ENCODE measurements at regions not wholly inside any gene's neighbourhood (a gene's known extent, or its start where the extent isn't known, plus 50 kb on each side); places are given as distances from the start of the nearest gene placed in this dataset.
"Not testable (repeated sequence)": the region's sequence is repeated elsewhere in the genome, so short reads cannot be mapped to it uniquely, and the experiment has no call there.

GRCh38 chr9:29325894-29326293 lies 1752.6 kb upstream of the C9orf72 start:
- DNase-seq (ENCODE audit: low read depth in 2 of 2) = no peak

- no peak for DNase-seq (ENCODE audit: low read depth in 2 of 2)
Measured at GRCh38 chr9:29332789-29333188, 1759.5 kb upstream of the C9orf72 start.

GRCh38 chr9:29336281-29336680 lies 1763.0 kb upstream of the C9orf72 start:
- DNase-seq (ENCODE audit: low read depth in 2 of 2) = no peak

GRCh38 chr9:29339387-29339786 lies 1766.1 kb upstream of the C9orf72 start:
- DNase-seq (ENCODE audit: low read depth in 2 of 2) = no peak

- no peak for DNase-seq (ENCODE audit: low read depth in 2 of 2)
Measured at GRCh38 chr9:29348999-29349398, 1775.7 kb upstream of the C9orf72 start.

- no peak for DNase-seq (ENCODE audit: low read depth in 2 of 2)
Measured at GRCh38 chr9:29389421-29389820, 1816.1 kb upstream of the C9orf72 start.

GRCh38 chr9:29390859-29391258 lies 1817.6 kb upstream of the C9orf72 start:
- DNase-seq (ENCODE audit: low read depth in 2 of 2) = no peak

- DNase-seq (ENCODE audit: low read depth in 2 of 2) = no peak
Measured at GRCh38 chr9:29393064-29393463, 1819.8 kb upstream of the C9orf72 start.

GRCh38 chr9:29394855-29395254 lies 1821.6 kb upstream of the C9orf72 start:
- no peak for DNase-seq (ENCODE audit: low read depth in 2 of 2)

- no peak for DNase-seq (ENCODE audit: low read depth in 2 of 2)
Measured at GRCh38 chr9:29397148-29397547, 1823.9 kb upstream of the C9orf72 start.

- no peak for DNase-seq (ENCODE audit: low read depth in 2 of 2)
Measured at GRCh38 chr9:29416204-29416603, 1842.9 kb upstream of the C9orf72 start.

- DNase-seq (ENCODE audit: low read depth in 2 of 2) = no peak
Measured at GRCh38 chr9:29422438-29422837, 1849.2 kb upstream of the C9orf72 start.

GRCh38 chr9:29432191-29432590 lies 1858.9 kb upstream of the C9orf72 start:
- no peak for DNase-seq (ENCODE audit: low read depth in 2 of 2)

GRCh38 chr9:29432656-29433055 lies 1859.4 kb upstream of the C9orf72 start:
- not testable (repeated sequence) for DNase-seq (ENCODE audit: low read depth in 2 of 2)

GRCh38 chr9:29435368-29435767 lies 1862.1 kb upstream of the C9orf72 start:
- DNase-seq (ENCODE audit: low read depth in 2 of 2) = no peak

GRCh38 chr9:29437526-29437925 lies 1864.2 kb upstream of the C9orf72 start:
- no peak for DNase-seq (ENCODE audit: low read depth in 2 of 2)

- DNase-seq (ENCODE audit: low read depth in 2 of 2) = no peak
Measured at GRCh38 chr9:29439961-29440360, 1866.7 kb upstream of the C9orf72 start.

- no peak for DNase-seq (ENCODE audit: low read depth in 2 of 2)
Measured at GRCh38 chr9:29440449-29440848, 1867.2 kb upstream of the C9orf72 start.

GRCh38 chr9:29445751-29446150 lies 1872.5 kb upstream of the C9orf72 start:
- DNase-seq (ENCODE audit: low read depth in 2 of 2) = no peak

GRCh38 chr9:29449306-29449705 lies 1876.0 kb upstream of the C9orf72 start:
- DNase-seq (ENCODE audit: low read depth in 2 of 2) = no peak

- DNase-seq (ENCODE audit: low read depth in 2 of 2) = not testable (repeated sequence)
Measured at GRCh38 chr9:29450343-29450875, 1877.1 kb upstream of the C9orf72 start.

- no peak for DNase-seq (ENCODE audit: low read depth in 2 of 2)
Measured at GRCh38 chr9:29456940-29457339, 1883.7 kb upstream of the C9orf72 start.

GRCh38 chr9:29475471-29475870 lies 1902.2 kb upstream of the C9orf72 start:
- no peak for DNase-seq (ENCODE audit: low read depth in 2 of 2)

GRCh38 chr9:29511680-29512079 lies 1938.4 kb upstream of the C9orf72 start:
- DNase-seq (ENCODE audit: low read depth in 2 of 2) = no peak

Measured in stimulated activated CD4-positive, alpha-beta T cell treated with anti-CD3 and anti-CD28 coated beads, Interleukin-1b, Interleukin-23, amount 100 ng/mL, for 4 hours (primary cell).